Glutamatergic neuron (in vitro differentiated cells): ENCODE measurements at regions not wholly inside any gene's neighbourhood (a gene's known extent, or its start where the extent isn't known, plus 50 kb on each side); places are given as distances from the start of the nearest gene placed in this dataset.
A peak's percentile ranks its signal among the peaks of the same experiment; 100 is the strongest.

ENCODE experiments used
- DNase-seq: peaks from one replicate; pipeline ENCODE4 v3.0.0; 2022
- H3K27ac Mint-ChIP-seq: one replicate; pipeline ENCODE4 v1.8.0; 2020; ENCODE audit warnings: mild to moderate bottlenecking, mixed read lengths, inconsistent platforms; ENCODE audit not compliant: unreplicated experiment
- H3K27me3 Mint-ChIP-seq: one replicate; pipeline ENCODE4 v1.8.0; 2020; ENCODE audit warnings: mild to moderate bottlenecking, moderate library complexity, mixed read lengths, inconsistent platforms; ENCODE audit not compliant: unreplicated experiment
- H3K36me3 Mint-ChIP-seq: one replicate; pipeline ENCODE4 v1.8.0; 2020; ENCODE audit warnings: mild to moderate bottlenecking, mixed read lengths, inconsistent platforms; ENCODE audit not compliant: unreplicated experiment
- H3K4me1 Mint-ChIP-seq: one replicate; pipeline ENCODE4 v1.8.0; 2020; ENCODE audit warnings: mild to moderate bottlenecking, low read depth, mixed read lengths, inconsistent platforms; ENCODE audit not compliant: unreplicated experiment
- H3K4me3 Mint-ChIP-seq: one replicate; pipeline ENCODE4 v1.8.0; 2020; ENCODE audit warnings: mild to moderate bottlenecking, mixed read lengths, inconsistent platforms; ENCODE audit not compliant: unreplicated experiment
- H3K9me3 Mint-ChIP-seq: one replicate; pipeline ENCODE4 v1.8.0; 2020; ENCODE audit warnings: mild to moderate bottlenecking, moderate library complexity, mixed read lengths, inconsistent platforms; ENCODE audit not compliant: unreplicated experiment
- TF ChIP-seq, protein P1 (sequence below): fragments of 200-600 bp; sonication (generic); IDR thresholded peaks from one replicate; pipeline ENCODE4 v1.5.0; 2021; ENCODE audit not compliant: partially characterized antibody, unreplicated experiment

DNA sequence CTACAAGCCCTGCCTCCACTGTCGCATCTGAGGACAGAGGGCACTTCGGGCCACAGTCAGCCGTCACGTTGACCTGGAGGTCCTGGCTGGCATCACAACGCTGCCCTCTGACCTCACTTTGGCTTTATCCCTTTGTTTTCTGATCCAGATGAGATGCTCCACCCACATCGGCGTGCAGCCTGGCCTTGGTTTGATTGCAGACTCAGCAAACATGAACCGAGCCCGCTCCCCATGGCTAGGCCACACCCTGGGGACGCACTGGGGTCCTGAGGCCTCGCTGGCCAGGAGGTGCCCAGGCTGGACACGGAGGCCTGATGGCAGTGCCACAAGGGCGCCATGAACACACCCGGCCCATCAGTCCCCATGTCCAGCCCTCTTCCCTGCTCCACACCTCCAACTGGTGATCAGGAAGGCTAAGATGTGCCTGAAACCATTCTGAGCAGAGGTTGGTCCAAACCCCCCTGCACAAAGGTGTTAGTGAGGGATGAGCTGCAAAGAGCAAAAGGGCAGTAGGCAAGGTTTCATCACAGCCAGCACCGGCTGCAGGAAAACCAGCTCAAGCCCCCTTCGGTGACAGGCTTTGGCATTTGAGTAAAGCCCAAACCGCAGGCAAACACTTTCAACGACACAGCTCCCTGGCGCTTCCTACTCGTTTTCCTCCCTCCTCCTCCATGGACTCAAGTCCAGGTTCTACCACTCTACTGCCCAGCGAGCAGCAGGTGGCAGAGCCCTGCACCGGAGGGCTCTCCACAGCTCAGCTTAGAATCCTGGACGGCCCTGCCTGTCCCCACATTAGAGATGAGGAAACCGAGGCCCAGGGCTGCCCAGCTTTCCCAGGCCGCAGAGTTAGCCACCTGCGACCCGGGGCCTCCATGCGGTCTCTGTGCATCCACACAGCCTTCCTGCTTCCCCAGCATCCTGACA lies 165.8 kb downstream of the NUP210 start:
- Mint-ChIP-seq H3K36me3 (no peaks in the 10 kb centered on the region), H3K9me3 (no peaks in the 10 kb centered on the region), H3K4me3 (no peak overlapping the region), H3K4me1 (peaks cover 4% of the 10 kb centered on the region), H3K27me3 (peaks cover 2% of the 10 kb centered on the region), H3K27ac (no peak overlapping the region)
- no peak for DNase-seq
- TF ChIP-seq, protein P1, sequence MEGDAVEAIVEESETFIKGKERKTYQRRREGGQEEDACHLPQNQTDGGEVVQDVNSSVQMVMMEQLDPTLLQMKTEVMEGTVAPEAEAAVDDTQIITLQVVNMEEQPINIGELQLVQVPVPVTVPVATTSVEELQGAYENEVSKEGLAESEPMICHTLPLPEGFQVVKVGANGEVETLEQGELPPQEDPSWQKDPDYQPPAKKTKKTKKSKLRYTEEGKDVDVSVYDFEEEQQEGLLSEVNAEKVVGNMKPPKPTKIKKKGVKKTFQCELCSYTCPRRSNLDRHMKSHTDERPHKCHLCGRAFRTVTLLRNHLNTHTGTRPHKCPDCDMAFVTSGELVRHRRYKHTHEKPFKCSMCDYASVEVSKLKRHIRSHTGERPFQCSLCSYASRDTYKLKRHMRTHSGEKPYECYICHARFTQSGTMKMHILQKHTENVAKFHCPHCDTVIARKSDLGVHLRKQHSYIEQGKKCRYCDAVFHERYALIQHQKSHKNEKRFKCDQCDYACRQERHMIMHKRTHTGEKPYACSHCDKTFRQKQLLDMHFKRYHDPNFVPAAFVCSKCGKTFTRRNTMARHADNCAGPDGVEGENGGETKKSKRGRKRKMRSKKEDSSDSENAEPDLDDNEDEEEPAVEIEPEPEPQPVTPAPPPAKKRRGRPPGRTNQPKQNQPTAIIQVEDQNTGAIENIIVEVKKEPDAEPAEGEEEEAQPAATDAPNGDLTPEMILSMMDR, result no peak

DNA sequence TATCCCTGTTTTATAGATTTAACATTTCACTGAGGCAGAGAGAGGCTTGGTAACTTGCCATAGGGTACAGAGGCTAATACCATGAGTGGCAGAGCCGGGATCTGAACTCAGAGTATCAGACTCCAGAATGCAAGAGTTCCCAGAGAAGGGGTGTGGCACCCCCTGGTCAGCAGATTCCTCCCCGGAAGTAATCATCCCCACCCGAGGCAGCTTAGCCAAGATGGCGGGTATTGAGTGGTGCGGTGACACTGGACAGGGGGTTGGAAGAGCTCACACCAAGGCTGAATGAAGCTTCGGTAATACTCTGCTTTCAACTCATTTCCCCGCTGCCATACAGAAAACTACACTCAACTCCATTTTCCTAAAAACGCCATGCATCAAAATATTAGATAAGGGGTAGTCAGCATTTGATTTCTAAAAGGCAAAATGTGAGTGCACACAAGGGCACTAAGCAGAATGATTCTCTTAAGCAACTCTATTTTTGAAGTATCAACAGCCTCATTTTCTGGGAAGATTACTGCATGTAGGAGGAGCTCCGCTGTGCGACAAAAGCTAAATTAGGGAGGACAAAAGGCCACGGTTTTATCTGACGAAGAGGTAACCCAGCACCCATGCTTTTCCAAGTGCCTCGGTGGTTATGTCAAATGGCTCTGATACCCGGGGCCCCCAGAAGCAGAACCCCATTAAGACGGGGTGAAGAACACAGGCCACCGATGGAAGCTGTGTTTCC lies 166.7 kb downstream of the NUP210 start:
- TF ChIP-seq, protein P1, result no peak
- peaks cover 4% of the 10 kb centered on the region for H3K4me1 Mint-ChIP-seq
- peaks cover 4% of the 10 kb centered on the region for H3K27me3 Mint-ChIP-seq
- no peak for DNase-seq
- no peak overlapping the region for H3K27ac Mint-ChIP-seq
- no peak overlapping the region for H3K4me3 Mint-ChIP-seq
- no peaks in the 10 kb centered on the region for H3K36me3 Mint-ChIP-seq
- no peaks in the 10 kb centered on the region for H3K9me3 Mint-ChIP-seq

DNA sequence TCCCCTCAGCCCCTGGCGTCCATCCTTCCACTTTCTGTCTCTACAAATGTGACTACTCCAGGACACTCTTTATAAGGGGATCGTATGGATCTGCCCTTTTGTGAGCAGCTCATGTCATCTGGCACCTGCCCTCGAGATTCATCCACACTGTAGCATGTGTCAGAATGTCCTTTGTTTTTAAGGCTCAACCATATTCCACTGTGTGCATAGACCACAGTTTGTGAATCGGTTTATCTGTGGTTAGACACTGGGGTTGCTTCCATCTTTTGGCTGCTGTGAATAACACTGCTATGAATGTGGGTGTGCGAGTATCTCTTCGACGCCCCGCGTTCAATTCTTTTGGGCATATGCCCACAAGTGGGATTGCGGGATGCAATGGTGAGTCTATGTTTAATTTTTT lies 167.9 kb downstream of the NUP210 start:
- Mint-ChIP-seq H3K36me3 (no peaks in the 10 kb centered on the region), H3K4me1 (peaks cover 4% of the 10 kb centered on the region), H3K9me3 (no peaks in the 10 kb centered on the region), H3K4me3 (no peak overlapping the region), H3K27me3 (peaks cover 6% of the 10 kb centered on the region), H3K27ac (no peak overlapping the region)
- no peak for DNase-seq
- TF ChIP-seq, protein P1, result no peak

DNA sequence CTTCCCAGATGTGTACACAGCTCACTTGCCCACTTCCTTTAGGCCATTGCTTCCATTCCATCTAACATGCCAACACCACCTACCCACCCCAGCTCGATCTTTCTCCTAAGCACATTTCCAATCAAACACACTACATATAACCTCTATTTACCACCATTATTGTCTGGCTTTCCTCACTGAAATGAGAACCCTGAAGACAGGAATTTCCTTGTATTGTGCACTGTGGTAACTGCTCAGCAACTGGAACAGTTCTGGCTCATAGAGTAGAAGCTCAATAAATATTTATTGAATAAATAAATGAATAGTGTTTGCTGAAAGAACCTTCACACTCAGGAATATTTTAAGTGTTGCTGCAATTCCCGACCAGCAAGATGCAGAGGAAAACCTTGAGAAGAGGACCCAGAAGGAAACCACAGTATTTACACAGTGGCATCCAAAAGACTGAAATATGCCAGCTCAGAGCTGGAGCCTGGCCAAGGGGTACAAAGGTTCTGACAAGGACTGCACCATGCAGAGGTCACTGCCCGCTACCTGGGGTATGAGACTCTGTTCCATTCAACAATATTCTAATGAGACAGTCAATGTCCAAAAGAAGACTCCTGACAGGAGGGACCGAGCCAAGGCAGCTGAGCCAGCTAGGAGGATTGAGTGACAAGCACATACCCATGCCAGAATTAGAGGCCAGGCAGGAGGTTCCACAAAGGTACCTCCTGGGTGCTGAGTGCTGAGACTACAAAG lies 168.8 kb downstream of the NUP210 start:
- Mint-ChIP-seq H3K36me3 (no peaks in the 10 kb centered on the region), H3K27ac (no peak overlapping the region)

More for the DNA sequence above, 168.8 kb downstream of the NUP210 start:
- Mint-ChIP-seq H3K4me3 (peak overlapping the region; percentile 4), H3K4me1 (peaks cover 2% of the 10 kb centered on the region), H3K27me3 (peaks cover 6% of the 10 kb centered on the region), H3K9me3 (no peaks in the 10 kb centered on the region)
- TF ChIP-seq, protein P1, result no peak
- DNase-seq, result no peak
